Hepatocyte (in vitro differentiated cells): ENCODE measurements at regions not wholly inside any gene's neighbourhood (a gene's known extent, or its start where the extent isn't known, plus 50 kb on each side); places are given as distances from the start of the nearest gene placed in this dataset.

Experiments
- DNase-seq: peaks from one replicate; pipeline ENCODE4 v3.0.0-alpha.2; 2016; ENCODE audit warnings: low spot score
- H2AFZ ChIP-seq: fragments of 200-600 bp; sonication (generic); 2 replicates; pipeline ENCODE4 v1.6.0; 2016; ENCODE audit warnings: antibody characterized with exemption, mild to moderate bottlenecking
- H3K27ac ChIP-seq: fragments of 200-600 bp; sonication (generic); 2 replicates; pipeline ENCODE4 v1.5.1; 2016; ENCODE audit warnings: mild to moderate bottlenecking
- H3K27me3 ChIP-seq: fragments of 200-600 bp; sonication (generic); 2 replicates; pipeline ENCODE4 v1.6.1; 2016
- H3K36me3 ChIP-seq: fragments of 200-600 bp; sonication (generic); replicated peaks from 2 replicates; pipeline ENCODE4 v1.5.1; 2016; ENCODE audit warnings: low read depth; ENCODE audit not compliant: insufficient read depth
- H3K4me1 ChIP-seq: fragments of 200-600 bp; sonication (generic); 2 replicates; pipeline ENCODE4 v1.5.1; 2016; ENCODE audit warnings: mild to moderate bottlenecking, moderate library complexity; ENCODE audit not compliant: insufficient read depth
- H3K4me2 ChIP-seq: fragments of 200-600 bp; sonication (generic); 2 replicates; pipeline ENCODE4 v1.6.0; 2016
- H3K4me3 ChIP-seq: fragments of 200-600 bp; sonication (generic); 2 replicates; pipeline ENCODE4 v1.5.1; 2016; ENCODE audit warnings: mild to moderate bottlenecking
- H3K79me2 ChIP-seq: fragments of 200-600 bp; sonication (generic); 2 replicates; pipeline ENCODE4 v1.6.0; 2017; ENCODE audit warnings: mild to moderate bottlenecking
- H3K9me2 ChIP-seq: fragments of 200-600 bp; sonication (generic); replicated peaks from 2 replicates; pipeline ENCODE4 v1.6.0; 2017; ENCODE audit warnings: mild to moderate bottlenecking; ENCODE audit not compliant: insufficient read depth
- H3K9me3 ChIP-seq: fragments of 200-600 bp; sonication (generic); 2 replicates; pipeline ENCODE4 v1.5.1; 2016; ENCODE audit warnings: low read depth, mild to moderate bottlenecking
- H4K20me1 ChIP-seq: fragments of 200-600 bp; sonication (generic); 2 replicates; pipeline ENCODE4 v1.6.0; 2016; ENCODE audit warnings: mild to moderate bottlenecking; ENCODE audit not compliant: insufficient read depth, poor library complexity, severe bottlenecking
- CTCF ChIP-seq: fragments of 200-600 bp; sonication (generic); IDR thresholded peaks from 2 replicates; pipeline ENCODE4 v1.5.1; 2016; ENCODE audit warnings: antibody characterized with exemption, mild to moderate bottlenecking; ENCODE audit not compliant: poor library complexity
- EZH2 ChIP-seq: fragments of 200-600 bp; sonication (generic); IDR thresholded peaks from 2 replicates; pipeline ENCODE4 v1.6.1; 2016; ENCODE audit warnings: antibody characterized with exemption, mild to moderate bottlenecking, borderline replicate concordance
- EZH2phosphoT487 ChIP-seq: fragments of 200-600 bp; sonication (generic); IDR thresholded peaks from one replicate; pipeline ENCODE4 v1.6.1; 2018; ENCODE audit warnings: antibody characterized with exemption, mild to moderate bottlenecking, low read depth, moderate library complexity; ENCODE audit not compliant: unreplicated experiment, severe bottlenecking
- WGBS: methylation state at CpG from one replicate; pipeline ENCODE4 v1.1.6; 2016; ENCODE audit warnings: low lambda C conversion rate; ENCODE audit errors: missing lambda C conversion rate; 5-methylcytosine and 5-hydroxymethylcytosine counted together

DNA sequence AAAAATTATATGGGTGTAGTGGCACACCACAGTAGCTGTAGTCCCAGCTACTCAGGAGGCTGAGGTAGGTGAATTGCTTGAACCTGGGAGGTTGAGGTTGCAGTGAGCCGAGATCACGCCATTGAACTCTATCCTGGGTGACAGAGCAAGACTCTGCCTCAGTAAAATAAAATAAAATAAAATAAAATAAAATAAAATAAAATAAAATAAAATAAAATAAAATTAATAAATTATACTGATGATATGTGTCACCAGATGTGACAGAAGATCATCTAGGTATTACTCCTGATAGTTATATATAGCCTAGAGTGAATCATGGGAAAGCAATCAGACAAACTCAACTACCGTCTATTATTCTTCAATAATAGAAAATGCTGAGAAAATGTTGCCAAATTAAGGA lies 972.5 kb downstream of the MRPL39 start:
- H3K27me3 ChIP-seq = no peaks in the 10 kb centered on the region

DNA sequence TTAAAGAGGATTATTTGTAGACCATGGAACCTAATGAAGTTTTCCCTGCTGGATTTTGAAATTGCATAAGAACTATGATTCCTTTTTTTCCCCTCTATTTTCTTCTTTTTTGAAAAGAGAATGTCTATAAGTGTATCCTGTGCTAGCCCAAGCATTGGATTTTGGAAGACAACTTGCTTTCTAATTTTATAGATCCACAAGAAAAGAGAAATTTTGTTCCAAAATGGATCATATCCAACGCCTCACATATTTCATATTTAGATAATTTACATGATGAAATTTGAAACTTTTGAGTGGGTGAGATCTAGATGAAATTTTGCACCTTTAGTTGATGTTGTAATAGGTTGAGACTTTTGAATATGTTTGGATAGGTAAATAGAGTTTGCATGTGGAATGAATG lies 978.7 kb downstream of the MRPL39 start:
- Histone ChIP-seq H3K9me2 (no peaks in the 10 kb centered on the region), H3K9me3 (no peaks in the 10 kb centered on the region), H3K27ac (no peak overlapping the region), H3K36me3 (no peaks in the 10 kb centered on the region), H3K79me2 (no peaks in the 10 kb centered on the region), H3K4me1 (no peaks in the 10 kb centered on the region), H3K4me3 (no peak overlapping the region), H2AFZ (no peak overlapping the region), H4K20me1 (no peaks in the 10 kb centered on the region), H3K4me2 (no peak overlapping the region), H3K27me3 (no peaks in the 10 kb centered on the region)
- TF ChIP-seq EZH2 (no peak), CTCF (no peak), EZH2phosphoT487 (no peak)
- WGBS = 46% methylated on average over 1 of the region's 1 CpG
- no peak for DNase-seq

More for the DNA sequence above, 972.5 kb downstream of the MRPL39 start:
- no peak for DNase-seq
- no peaks in the 10 kb centered on the region for H3K9me3 ChIP-seq
- no peak overlapping the region for H3K4me2 ChIP-seq
- H3K79me2 ChIP-seq = no peaks in the 10 kb centered on the region
- TF ChIP-seq EZH2 (no peak), EZH2phosphoT487 (no peak), CTCF (no peak)
- no peaks in the 10 kb centered on the region for H3K36me3 ChIP-seq
- 91% methylated on average over 3 of the region's 3 CpGs for WGBS
- no peak overlapping the region for H3K27ac ChIP-seq
- no peaks in the 10 kb centered on the region for H3K9me2 ChIP-seq
- no peak overlapping the region for H2AFZ ChIP-seq
- H4K20me1 ChIP-seq = no peaks in the 10 kb centered on the region
- H3K4me3 ChIP-seq = no peak overlapping the region
- H3K4me1 ChIP-seq = no peaks in the 10 kb centered on the region

GRCh38 chr21:24628046-24628445 lies 979.2 kb downstream of the MRPL39 start:
- no peaks in the 10 kb centered on the region for H3K27me3 ChIP-seq
- no peaks in the 10 kb centered on the region for H4K20me1 ChIP-seq
- no peaks in the 10 kb centered on the region for H3K4me1 ChIP-seq
- no peak for DNase-seq
- H3K9me2 ChIP-seq = no peaks in the 10 kb centered on the region
- no peaks in the 10 kb centered on the region for H3K36me3 ChIP-seq
- no peak overlapping the region for H3K4me3 ChIP-seq
- H3K27ac ChIP-seq = no peak overlapping the region
- H3K4me2 ChIP-seq = no peak overlapping the region
- TF ChIP-seq EZH2 = no peak
- TF ChIP-seq EZH2phosphoT487 = no peak
- TF ChIP-seq CTCF = no peak
- no peaks in the 10 kb centered on the region for H3K79me2 ChIP-seq
- no peak overlapping the region for H2AFZ ChIP-seq
- H3K9me3 ChIP-seq = no peaks in the 10 kb centered on the region

DNA sequence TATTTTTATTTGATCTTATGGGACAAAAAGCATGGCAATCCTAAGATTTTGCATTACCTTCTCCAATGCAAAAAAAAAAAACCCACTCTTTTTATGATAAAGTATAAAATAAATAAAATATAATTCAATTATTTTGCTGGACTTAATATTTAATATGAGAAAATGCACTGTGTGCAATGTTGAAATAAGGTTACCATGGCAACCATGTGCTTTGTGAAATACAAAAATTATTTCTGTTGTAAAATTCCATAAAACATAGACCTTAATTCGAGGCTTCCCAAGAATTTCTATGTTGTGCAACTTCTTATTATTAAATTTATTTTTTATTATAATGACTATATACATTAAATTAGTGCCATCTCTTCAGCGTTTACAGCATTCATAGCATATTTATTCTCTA lies 989.5 kb downstream of the MRPL39 start:
- TF ChIP-seq CTCF = no peak
- no peak for TF ChIP-seq EZH2
- no peak for TF ChIP-seq EZH2phosphoT487
- Histone ChIP-seq H3K4me1 (no peaks in the 10 kb centered on the region), H3K79me2 (no peaks in the 10 kb centered on the region), H3K36me3 (no peaks in the 10 kb centered on the region), H2AFZ (no peak overlapping the region), H3K4me2 (no peak overlapping the region), H3K4me3 (no peak overlapping the region), H3K9me3 (no peaks in the 10 kb centered on the region), H3K27me3 (no peaks in the 10 kb centered on the region), H3K9me2 (no peaks in the 10 kb centered on the region), H3K27ac (no peak overlapping the region), H4K20me1 (peaks cover 3% of the 10 kb centered on the region)
- DNase-seq = no peak
- 69% methylated on average over 2 of the region's 2 CpGs for WGBS
